GM18951 (cell line): ENCODE measurements at regions not wholly inside any gene's neighbourhood (a gene's known extent, or its start where the extent isn't known, plus 50 kb on each side); places are given as distances from the start of the nearest gene placed in this dataset.

Experiments used
- POLR2A ChIP-seq: IDR thresholded peaks from 4 replicates; pipeline ENCODE4 v1.6.1; 2011; ENCODE audit warnings: mild to moderate bottlenecking; ENCODE audit not compliant: insufficient read length, insufficient read depth; ENCODE audit errors: extremely low read depth
- in situ Hi-C: fragments of 300-500 bp; cut with MboI; formaldehyde crosslinking; loops from one replicate; pipeline ENCODE4 v1.12.0; 2022; ENCODE audit warnings: low sequenced_read_pairs, mixed read lengths, inconsistent platforms; ENCODE audit not compliant: unreplicated experiment

DNA sequence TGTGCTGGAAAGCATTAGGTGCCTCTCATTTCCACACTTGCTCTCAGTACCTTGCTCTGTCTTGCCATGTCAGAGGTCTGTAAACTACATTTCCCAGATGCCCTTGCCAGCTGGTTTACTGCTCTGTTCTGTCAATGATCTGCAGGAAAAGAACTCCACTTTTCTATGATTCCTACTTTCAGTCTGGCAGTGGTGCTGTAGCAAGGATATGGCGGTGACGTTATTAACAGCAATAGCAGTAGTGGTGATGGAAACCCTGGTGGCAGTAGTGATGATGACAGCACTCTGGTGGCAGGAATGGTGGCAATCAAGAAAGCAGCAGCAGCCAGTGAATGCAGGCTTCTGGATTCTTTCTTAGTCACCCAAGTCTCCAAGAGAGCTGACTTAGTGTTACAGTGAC, 665.2 kb downstream of the DIPK2A start:
- in situ Hi-C loops = no loop called here
- TF ChIP-seq POLR2A = no peak

DNA sequence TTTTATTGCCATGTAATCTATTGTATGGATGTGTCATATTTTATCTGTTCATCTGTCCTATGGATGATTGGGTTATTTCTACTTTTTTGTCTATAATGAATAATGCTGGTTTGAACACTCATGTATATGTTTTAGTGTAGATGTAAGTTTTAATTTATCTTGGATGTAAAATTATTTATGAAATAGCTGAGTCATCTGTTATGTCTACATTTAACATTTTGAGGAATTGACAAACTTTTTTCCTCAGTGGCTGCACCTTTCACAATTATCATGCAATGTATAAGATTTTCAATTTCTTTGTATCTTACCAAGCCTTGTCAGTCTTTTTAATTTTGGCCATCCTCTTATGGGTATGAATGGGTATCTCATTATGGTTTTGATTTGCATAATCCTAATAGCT, 666.4 kb downstream of the DIPK2A start:
- no peak for TF ChIP-seq POLR2A
- in situ Hi-C loops = no loop called here

DNA sequence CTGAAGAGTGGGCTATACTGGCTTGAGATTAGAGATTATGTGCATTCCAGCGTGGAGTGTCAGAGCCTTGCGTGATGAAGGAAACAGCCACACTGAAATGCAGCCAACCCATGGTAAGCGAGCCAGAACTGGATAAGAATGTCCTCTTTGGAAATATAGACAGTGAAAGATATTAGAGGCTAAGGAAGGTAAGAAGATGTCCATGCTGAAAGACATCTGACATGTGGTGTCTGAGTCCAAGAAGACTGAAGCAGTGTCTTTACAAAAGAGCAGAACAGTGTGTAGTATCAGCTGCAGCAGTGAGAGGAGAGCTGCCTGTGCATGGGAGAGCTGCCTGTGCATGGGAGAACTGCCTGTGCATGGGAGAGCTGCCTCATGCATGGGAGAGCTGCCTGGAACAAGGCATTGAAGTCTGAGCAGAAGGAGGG, 672.2 kb downstream of the DIPK2A start:
- in situ Hi-C loops = no loop called here
- TF ChIP-seq POLR2A = no peak

DNA sequence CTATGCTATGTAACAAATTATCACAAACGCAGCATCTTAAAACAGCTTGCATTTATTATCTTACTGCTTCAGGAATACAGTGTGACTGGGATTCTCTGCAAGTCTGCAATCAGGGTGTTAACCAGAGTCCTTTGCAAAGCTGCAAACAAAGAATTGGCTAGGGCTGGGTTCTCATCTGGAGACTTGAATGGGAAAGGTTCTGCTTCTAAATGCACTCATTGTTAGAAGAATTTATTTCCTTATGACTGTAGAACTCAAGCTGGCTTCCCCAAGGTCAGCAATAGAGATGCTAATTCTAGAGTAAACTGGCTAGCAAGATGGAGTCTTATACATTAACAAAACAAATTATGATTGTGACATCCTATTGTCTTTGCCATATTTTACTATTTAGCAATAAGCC, 673.7 kb downstream of the DIPK2A start:
- no peak for TF ChIP-seq POLR2A
- in situ Hi-C loops = no loop called here

DNA sequence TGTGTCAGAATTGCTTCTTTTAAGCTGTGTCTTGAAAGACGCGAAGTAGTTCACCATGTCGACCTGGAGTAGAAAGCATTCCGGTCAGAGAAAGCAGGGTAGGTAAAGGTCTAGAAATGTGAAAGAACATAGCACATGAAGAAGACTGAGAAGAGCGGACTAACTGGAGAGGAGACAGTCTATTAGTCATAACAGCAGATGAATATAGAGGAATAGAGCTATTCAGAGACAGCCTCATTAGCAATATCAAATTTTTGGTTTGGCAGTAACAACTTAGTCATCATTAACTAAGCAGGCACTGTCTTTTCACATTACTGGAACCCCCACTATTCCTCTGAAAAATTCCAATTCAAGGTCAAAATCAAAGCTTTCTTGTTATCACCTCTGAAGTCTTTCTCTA, 678.8 kb downstream of the DIPK2A start:
- in situ Hi-C loops = no loop called here
- TF ChIP-seq POLR2A = no peak

DNA sequence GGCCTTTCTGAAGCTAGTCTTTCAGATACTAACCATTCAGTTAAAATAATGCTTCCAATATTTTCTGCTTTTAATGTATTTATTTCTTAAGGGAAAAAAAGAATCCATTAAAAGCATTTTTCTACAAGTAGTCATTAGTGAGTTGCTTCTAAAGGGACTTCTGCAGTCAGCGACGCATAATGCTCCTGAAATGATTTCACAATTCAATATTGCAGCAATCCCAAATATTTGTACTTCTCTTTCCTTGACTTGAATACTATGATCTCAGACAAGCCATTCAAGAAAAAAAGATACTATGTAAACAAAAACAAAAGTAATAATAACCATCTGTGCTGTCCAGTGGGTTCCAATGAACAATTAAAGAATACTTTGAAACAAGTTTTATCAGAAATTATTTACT, 681.0 kb downstream of the DIPK2A start:
- in situ Hi-C loops = no loop called here

DNA sequence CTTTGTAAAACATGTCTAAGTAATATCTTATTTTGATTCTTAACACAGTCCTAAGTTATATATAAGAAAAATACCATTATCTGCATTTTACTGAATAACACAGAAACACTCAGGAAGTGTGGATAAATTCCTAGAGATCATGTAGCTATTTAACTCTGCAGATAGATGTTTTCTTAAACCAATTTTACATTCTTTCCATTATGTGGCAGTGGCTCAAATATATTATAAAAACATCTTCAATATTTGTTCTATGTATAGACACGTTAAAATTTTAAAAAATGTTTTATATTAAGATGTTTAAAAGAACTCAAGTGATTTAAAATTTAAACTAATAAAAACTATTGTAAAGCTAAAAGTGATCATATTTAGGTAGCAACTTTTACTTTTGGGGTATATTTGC, 683.8 kb downstream of the DIPK2A start:
- TF ChIP-seq POLR2A = no peak
- in situ Hi-C loops = no loop called here

More for the DNA sequence above, 681.0 kb downstream of the DIPK2A start:
- no peak for TF ChIP-seq POLR2A

DNA sequence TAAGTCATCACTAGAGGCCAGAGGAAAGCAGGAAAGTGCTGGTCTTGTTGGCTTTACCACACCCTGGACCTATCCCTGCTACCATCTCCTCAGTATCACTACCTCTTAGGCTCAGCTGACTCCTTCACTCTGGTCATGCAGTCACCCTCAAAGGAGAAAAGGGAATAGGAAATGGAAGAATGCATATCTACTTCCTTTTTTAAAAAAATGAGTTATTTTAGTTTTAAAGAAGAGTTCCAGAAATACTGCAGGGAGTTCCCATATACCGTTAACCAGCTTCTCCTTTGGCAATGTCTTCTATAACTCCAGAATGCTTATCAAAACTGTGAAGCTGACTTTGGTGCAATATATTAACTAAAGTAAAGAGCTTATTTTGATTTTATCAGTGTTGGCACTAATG, 688.6 kb downstream of the DIPK2A start:
- TF ChIP-seq POLR2A = no peak
- in situ Hi-C loops = no loop called here

DNA sequence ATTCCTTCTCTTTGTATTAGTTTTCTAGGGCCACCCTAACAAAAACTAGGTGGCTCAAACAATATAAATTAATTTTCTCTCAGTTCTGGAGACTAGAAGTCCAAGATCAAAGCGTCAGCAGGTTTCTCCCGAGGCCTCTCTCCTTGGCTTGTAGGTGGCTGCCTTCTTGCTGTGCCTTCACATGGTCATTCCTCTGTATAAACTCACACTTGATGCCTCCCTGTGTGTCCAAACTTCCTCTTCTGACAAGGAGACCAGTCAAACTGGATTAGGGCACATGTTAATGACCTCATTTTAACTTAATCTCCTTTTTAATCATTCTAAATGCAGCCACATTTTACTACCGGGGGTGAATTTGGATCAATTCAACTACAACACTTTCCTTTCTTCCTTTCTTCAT, 691.1 kb downstream of the DIPK2A start:
- in situ Hi-C loops = no loop called here
- no peak for TF ChIP-seq POLR2A

DNA sequence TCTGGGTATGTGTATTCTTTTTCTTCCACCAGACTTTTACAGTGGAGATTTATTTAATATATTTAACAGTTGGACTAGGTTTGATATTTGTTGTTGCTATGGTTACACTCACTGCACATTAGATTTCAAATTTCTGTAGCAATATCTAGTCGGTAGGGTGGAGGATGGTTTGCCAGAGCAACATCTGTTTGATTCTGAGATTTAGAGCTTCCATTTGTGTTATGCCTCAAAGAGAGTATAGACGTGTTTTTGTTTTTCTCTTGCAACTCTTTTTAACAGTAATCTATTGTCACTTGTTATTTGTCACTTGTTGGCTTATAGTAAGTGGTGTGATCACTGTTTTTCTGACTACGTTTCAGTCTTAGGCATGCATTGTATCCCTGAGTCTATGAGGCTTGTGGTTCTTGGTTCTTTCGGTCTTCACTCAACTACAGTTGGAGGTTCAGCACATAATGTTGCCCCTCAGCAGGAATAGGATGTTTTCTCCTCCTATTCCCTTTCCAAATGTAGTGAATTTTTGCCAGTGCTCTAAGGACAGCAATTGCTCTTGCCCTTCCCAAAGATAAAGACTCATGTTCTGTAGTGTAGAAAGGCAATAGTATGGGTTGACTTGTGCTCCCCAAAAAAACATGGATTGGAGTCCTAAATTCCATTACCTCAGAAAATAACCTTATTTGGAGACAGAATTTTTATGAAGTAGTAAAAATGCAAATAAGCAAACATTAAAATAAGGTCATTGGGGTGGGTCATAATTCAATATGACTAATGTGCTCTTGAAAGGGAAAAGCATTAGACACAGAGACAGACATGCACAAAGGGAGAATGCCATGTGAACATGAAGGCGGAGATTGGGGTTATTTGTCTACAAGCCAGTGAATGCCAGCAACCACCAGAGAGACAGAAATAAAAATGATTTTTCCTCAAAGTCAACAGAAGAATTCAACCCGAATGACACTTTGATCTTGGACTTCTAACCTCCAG, 692.1 kb downstream of the DIPK2A start:
- no peak for TF ChIP-seq POLR2A
- in situ Hi-C loops = no loop called here

DNA sequence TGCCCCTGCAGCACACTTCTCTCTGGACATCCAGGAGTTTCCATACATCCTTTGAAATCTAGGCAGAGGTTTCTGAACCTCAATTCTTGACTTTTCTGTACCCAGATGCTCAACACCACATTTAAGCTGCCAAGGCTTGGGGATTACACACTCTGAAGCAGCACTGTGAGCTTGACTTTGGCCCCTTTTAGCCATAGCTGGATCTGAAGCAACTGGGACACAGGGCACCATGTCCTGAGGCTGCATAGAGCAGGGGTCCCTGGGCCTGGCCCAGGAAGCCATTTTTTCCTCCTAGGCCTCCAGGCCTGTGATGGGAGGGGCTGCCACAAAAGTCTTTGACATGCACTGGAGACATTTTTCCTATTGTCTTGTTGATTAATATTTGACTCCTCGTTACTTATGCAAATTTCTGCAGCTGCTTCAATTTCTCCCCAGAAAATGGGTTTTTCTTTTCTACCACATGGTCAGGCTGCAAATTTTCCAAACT, 694.0 kb downstream of the DIPK2A start:
- TF ChIP-seq POLR2A = no peak
- in situ Hi-C loops = no loop called here

DNA sequence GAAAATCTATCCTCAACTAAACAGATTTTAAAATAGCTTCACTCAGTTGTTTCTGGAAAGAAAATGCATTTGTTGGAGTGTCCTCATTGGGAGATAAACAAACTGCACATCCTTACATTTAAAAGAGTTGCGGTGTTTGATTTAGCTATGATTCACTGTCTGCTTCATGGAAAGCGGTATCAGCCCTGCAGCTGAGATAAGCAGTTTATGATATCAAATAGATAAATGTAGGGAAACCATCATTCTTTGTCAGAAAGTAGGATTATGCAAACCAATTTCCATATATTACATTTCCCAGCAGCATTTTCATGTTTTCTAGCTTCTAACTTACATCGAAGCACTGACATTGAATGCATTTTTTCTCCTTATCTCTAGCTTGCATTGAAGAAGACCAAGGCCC, 698.9 kb downstream of the DIPK2A start:
- in situ Hi-C loops = no loop called here
- TF ChIP-seq POLR2A = no peak

DNA sequence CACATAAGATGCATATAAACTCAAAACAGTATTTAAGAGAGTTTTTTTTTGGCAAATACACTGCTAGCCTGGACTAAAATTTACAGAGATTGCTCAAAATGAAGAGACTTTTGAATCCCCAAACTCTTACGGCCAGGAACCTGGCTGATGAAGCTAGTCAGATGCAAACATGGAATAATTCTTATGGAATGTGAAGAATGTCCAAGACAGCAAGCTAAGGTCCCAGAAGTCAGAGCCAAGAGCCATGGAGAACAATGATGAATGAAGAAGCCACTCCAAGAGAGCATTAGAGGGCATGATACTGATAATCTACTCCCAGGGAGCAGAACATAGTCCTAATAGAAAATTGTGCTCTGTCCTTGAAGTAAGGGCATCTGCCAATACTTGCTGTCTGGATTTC, 705.5 kb downstream of the DIPK2A start:
- in situ Hi-C loops = no loop called here
- no peak for TF ChIP-seq POLR2A

DNA sequence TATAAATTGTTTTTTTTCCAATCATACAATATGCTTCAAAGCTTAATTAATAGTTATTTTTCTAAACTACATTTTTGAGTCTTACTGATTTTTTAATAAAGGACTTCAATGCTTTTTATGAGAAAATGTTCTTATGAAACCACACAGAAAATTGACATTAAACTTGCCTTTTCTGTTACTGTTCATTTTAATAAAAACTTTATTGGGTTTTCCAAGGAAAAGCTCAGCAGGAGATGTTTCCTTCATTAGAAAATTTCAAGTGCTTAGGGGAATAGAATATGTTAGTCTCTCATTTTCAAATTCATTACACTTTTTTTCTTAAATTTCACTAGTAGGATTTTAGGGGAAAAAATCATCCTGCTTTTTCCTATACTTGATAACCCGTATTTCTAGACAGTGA, 711.4 kb downstream of the DIPK2A start:
- in situ Hi-C loops = no loop called here
- TF ChIP-seq POLR2A = no peak
